WERI-Rb-1 (cell line): ENCODE measurements at regions not wholly inside any gene's neighbourhood (a gene's known extent, or its start where the extent isn't known, plus 50 kb on each side); places are given as distances from the start of the nearest gene placed in this dataset.

Source experiments
- DNase-seq: peaks from one replicate; pipeline ENCODE4 v3.0.0-alpha.2; 2020
- H3K27ac ChIP-seq: fragments of 250-450 bp; sonication (Bioruptor Pico); 2 replicates; pipeline ENCODE4 v1.5.1; 2020; ENCODE audit warnings: mild to moderate bottlenecking, moderate library complexity
- H3K27me3 ChIP-seq: fragments of 250-450 bp; sonication (Bioruptor Pico); 2 replicates; pipeline ENCODE4 v1.5.1; 2021; ENCODE audit warnings: mild to moderate bottlenecking, low read depth, moderate library complexity; ENCODE audit not compliant: insufficient read depth, severe bottlenecking
- H3K36me3 ChIP-seq: fragments of 250-450 bp; sonication (Bioruptor Pico); 2 replicates; pipeline ENCODE4 v1.5.1; 2020; ENCODE audit warnings: mild to moderate bottlenecking, moderate library complexity
- H3K4me3 ChIP-seq: 2 replicates; pipeline ENCODE4 v1.5.1; 2011; ENCODE audit warnings: low read depth, mild to moderate bottlenecking, control low read depth, low read length
- H3K9me3 ChIP-seq: fragments of 250-450 bp; sonication (Bioruptor Pico); 2 replicates; pipeline ENCODE4 v1.5.1; 2021; ENCODE audit warnings: mild to moderate bottlenecking, moderate library complexity; ENCODE audit not compliant: severe bottlenecking
- CTCF ChIP-seq: IDR thresholded peaks from 2 replicates; pipeline ENCODE4 v1.5.1; 2011; ENCODE audit warnings: low read depth, mild to moderate bottlenecking, control low read depth, inconsistent platforms, low read length

- no peak for DNase-seq
- no peak for TF ChIP-seq CTCF
- H3K9me3 ChIP-seq = no peaks in the 10 kb centered on the region
- no peaks in the 10 kb centered on the region for H3K36me3 ChIP-seq
- no peak overlapping the region for H3K27ac ChIP-seq
- no peaks in the 10 kb centered on the region for H3K27me3 ChIP-seq
- no peak overlapping the region for H3K4me3 ChIP-seq
These were observed 456.1 kb downstream of the AEBP2 start for GRCh38 chr12:19895246-19896020.

GRCh38 chr12:19896041-19896440, 456.7 kb downstream of the AEBP2 start:
- no peak for DNase-seq
- no peaks in the 10 kb centered on the region for H3K36me3 ChIP-seq
- no peak overlapping the region for H3K27ac ChIP-seq
- H3K27me3 ChIP-seq = no peaks in the 10 kb centered on the region
- TF ChIP-seq CTCF = no peak
- no peaks in the 10 kb centered on the region for H3K9me3 ChIP-seq
- H3K4me3 ChIP-seq = no peak overlapping the region

- Histone ChIP-seq H3K27me3 (no peaks in the 10 kb centered on the region), H3K36me3 (no peaks in the 10 kb centered on the region), H3K4me3 (no peak overlapping the region), H3K9me3 (no peaks in the 10 kb centered on the region), H3K27ac (no peak overlapping the region)
- DNase-seq = no peak
- TF ChIP-seq CTCF = no peak
These were observed 457.2 kb downstream of the AEBP2 start for GRCh38 chr12:19896534-19896933.

- Histone ChIP-seq H3K36me3 (no peaks in the 10 kb centered on the region), H3K27ac (no peak overlapping the region)
These were observed 458.7 kb downstream of the AEBP2 start for GRCh38 chr12:19897900-19898408.

GRCh38 chr12:19901841-19902240, 462.5 kb downstream of the AEBP2 start:
- H3K9me3 ChIP-seq = no peaks in the 10 kb centered on the region
- no peak overlapping the region for H3K4me3 ChIP-seq
- no peak for DNase-seq
- TF ChIP-seq CTCF = no peak
- H3K36me3 ChIP-seq = no peaks in the 10 kb centered on the region
- no peaks in the 10 kb centered on the region for H3K27me3 ChIP-seq
- no peak overlapping the region for H3K27ac ChIP-seq

More at GRCh38 chr12:19897900-19898408, 458.7 kb downstream of the AEBP2 start:
- TF ChIP-seq CTCF = no peak
- Histone ChIP-seq H3K4me3 (no peak overlapping the region), H3K9me3 (no peaks in the 10 kb centered on the region), H3K27me3 (no peaks in the 10 kb centered on the region)
- no peak for DNase-seq
